K562 (cell line): ENCODE measurements at regions not wholly inside any gene's neighbourhood (a gene's known extent, or its start where the extent isn't known, plus 50 kb on each side); places are given as distances from the start of the nearest gene placed in this dataset.

Source experiments
- ARID4B ChIP-seq: sonication (generic); formaldehyde crosslinking; IDR thresholded peaks from 2 replicates; pipeline ENCODE4 v1.8.0; 2022; ENCODE audit warnings: mild to moderate bottlenecking, missing genetic modification reagents
- CBFA2T2 ChIP-seq: fragments of 450-650 bp; conservative IDR thresholded peaks from 2 replicates; pipeline ENCODE4 v1.6.1; 2017; ENCODE audit warnings: mild to moderate bottlenecking
- CBFA2T3 ChIP-seq: fragments of 450-650 bp; IDR thresholded peaks from 2 replicates; pipeline ENCODE4 v1.6.1; 2017
- CXXC5 ChIP-seq: fragments of 250-450 bp; sonication (Bioruptor Pico); IDR thresholded peaks from 2 replicates; pipeline ENCODE4 v1.8.0; 2022; ENCODE audit warnings: inconsistent platforms, mild to moderate bottlenecking, moderate library complexity
- DDX20 ChIP-seq: fragments of 450-650 bp; IDR thresholded peaks from 2 replicates; pipeline ENCODE4 v1.6.1; 2016; ENCODE audit warnings: missing genetic modification characterization, low read depth, mild to moderate bottlenecking, missing compliant biosample characterization, moderate library complexity
- E2F8 ChIP-seq: fragments of 450-650 bp; IDR thresholded peaks from 2 replicates; pipeline ENCODE4 v1.7.1; 2018; ENCODE audit warnings: mild to moderate bottlenecking, low read depth; ENCODE audit not compliant: partially characterized antibody
- HDAC8 ChIP-seq: fragments of 450-650 bp; IDR thresholded peaks from 2 replicates; pipeline ENCODE4 v1.6.1; 2016; ENCODE audit warnings: mild to moderate bottlenecking, missing genetic modification characterization, moderate library complexity, missing compliant biosample characterization
- MTF1 ChIP-seq: fragments of 250-450 bp; sonication (Bioruptor Pico); IDR thresholded peaks from 2 replicates; pipeline ENCODE4 v1.9.0; 2021; ENCODE audit warnings: moderate library complexity, mild to moderate bottlenecking, inconsistent platforms, borderline replicate concordance
- PRMT5 ChIP-seq: sonication (generic); formaldehyde crosslinking; IDR thresholded peaks from 2 replicates; pipeline ENCODE4 v1.5.0; 2020; ENCODE audit warnings: missing genetic modification reagents
- TBP ChIP-seq: optimal IDR thresholded peaks from 2 replicates; pipeline ENCODE3; 2011; ENCODE audit warnings: low read depth, low read length, improper control_type of control experiment
- TEAD4 ChIP-seq, 2 experiments: sonication (generic) in 1 of 2; formaldehyde crosslinking in 1 of 2; IDR thresholded peaks; 2 replicates each; pipeline versions ENCODE4 v1.6.1 to v1.8.0; 2012 to 2022; ENCODE audit warnings: borderline replicate concordance in 1 of 2, inconsistent platforms in 1 of 2, low read length in 1 of 2, mild to moderate bottlenecking in 1 of 2, missing genetic modification reagents in 1 of 2
- TGIF2 ChIP-seq: sonication (generic); formaldehyde crosslinking; IDR thresholded peaks from 2 replicates; pipeline ENCODE4 v1.8.1; 2022; ENCODE audit warnings: mild to moderate bottlenecking, missing genetic modification reagents, moderate library complexity
- ZMIZ1 ChIP-seq, 2 experiments: fragments of 150-350 bp in 1 of 2; IDR thresholded peaks; 2 replicates each; pipeline ENCODE4 v1.6.1; 2012 to 2016; ENCODE audit warnings: low read depth in 2 of 2, low read length in 2 of 2, mild to moderate bottlenecking in 1 of 2, moderate library complexity in 1 of 2
- ZNF165 ChIP-seq: fragments of 250-450 bp; sonication (Bioruptor Pico); IDR thresholded peaks from 2 replicates; pipeline ENCODE4 v1.4.0; 2020; ENCODE audit warnings: borderline replicate concordance

GRCh38 chr16:85541980-85542900 lies 70.9 kb upstream of the GSE1 start (continued):
- no peak for TF ChIP-seq ARID4B (CRISPR knock-in tag)
- TF ChIP-seq CBFA2T2 = peak; percentile 40
- no peak for TF ChIP-seq HDAC8 (tag)
- no peak for TF ChIP-seq MTF1 (CRISPR knock-in tag)
- no peak for TF ChIP-seq PRMT5 (CRISPR knock-in tag)
- TF ChIP-seq ZNF165 (CRISPR knock-in tag) = no peak
- TF ChIP-seq TBP = no peak
- no peak; the same call in 1 of the 2 replicates for TF ChIP-seq TEAD4 (IDR thresholded peaks at IDR 0.05; ENCODE audit: low read length)
- no peak for TF ChIP-seq TEAD4 (CRISPR knock-in tag; IDR thresholded peaks at IDR 0.05; ENCODE audit: borderline replicate concordance)
- no peak for TF ChIP-seq ZMIZ1 (IDR thresholded peaks at IDR 0.05; ENCODE audit: low read depth in 2 of 2, low read length in 2 of 2)
- no peak for TF ChIP-seq DDX20 (tag)
- no peak for TF ChIP-seq TGIF2
- TF ChIP-seq E2F8 = no peak
- peak; percentile 41; the same call in 1 of the 2 replicates for TF ChIP-seq CBFA2T3
- 0 out of 2 replicates have a peak, but pooled peaks have one; percentile 18 for TF ChIP-seq CXXC5
